ENCODE measurements at regions not wholly inside any gene's neighbourhood (a gene's known extent, or its start where the extent isn't known, plus 50 kb on each side); places are given as distances from the start of the nearest gene placed in this dataset.

DNA sequence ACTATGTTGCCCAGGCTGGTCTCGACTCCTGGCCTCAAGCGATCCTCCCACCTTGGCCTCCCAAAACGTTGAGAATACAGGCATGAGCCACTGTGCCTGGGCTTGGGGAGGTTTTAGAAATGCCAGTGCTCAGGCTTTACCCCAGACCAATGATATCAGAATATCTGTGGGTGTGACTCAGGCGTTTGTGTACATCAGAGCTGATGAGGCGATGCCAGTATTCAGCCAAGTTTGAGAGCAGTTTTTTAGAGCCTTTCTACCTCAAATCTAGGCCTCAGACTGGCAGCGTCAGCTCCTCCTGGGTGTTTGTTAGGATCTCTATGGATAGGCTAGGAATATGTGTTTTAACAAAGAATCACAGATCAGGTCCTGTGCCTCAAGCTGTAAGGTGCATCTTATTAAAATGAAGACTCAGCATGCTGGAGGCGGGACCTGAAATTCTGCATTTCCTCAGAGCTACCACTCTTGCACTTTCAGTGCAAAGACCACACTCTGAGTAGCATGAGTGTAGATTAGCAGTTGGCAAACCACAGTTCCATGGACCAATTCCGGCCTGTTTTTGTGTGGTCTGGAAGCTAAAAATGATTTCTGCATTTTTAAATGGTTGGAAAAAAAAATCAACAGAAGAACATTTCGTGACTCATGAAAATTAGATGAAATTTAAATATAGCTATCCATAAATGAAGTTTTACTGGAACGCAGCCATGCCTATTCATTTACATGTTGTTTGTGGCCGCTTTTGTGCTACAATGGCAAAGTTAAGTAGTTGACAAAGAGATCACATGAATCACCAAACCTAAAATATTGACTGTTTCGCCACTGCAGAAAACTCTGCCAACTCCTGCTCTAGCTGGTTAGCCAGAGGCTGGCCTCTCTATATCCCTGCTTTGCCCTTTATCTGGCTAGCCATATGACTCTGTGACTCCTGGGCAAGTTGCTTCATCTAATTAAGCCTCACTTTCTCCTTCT lies 92.2 kb downstream of the KLF4 start:
- Histone ChIP-seq H3K4me1 (peaks cover 4% of the 10 kb centered on the region), H3K27me3 (ENCODE audit: low read depth) (no peaks in the 10 kb centered on the region), H3K4me3 (no peak overlapping the region), H3K9me3 (no peaks in the 10 kb centered on the region), H3K36me3 (replicated peaks) (no peaks in the 10 kb centered on the region)
- no peak for DNase-seq (ENCODE audit: low spot score in 2 of 2)
- in situ Hi-C loops (cut with MboI; ENCODE audit: low sequenced_read_pairs): no loop called here

DNA sequence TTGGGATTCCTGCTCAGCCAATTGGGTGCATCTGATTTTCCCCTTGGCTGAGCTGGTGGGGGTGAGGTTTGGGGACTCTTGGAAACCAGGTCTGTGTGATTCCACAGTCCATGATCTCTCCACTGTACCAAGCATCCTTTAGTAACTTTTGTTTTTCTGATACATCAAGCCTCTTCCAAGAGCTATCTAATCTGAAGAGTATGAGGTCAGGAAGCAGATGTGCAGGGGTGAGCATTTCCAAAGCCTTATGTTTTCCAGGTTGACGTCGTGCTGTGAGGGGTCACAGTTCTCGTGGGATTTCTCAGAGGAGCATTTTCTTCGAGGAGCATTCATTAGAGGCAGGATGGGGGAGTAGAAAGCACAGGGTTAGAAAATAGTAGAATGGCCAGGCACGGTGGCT lies 95.3 kb downstream of the KLF4 start:
- Histone ChIP-seq H3K9me3 (no peaks in the 10 kb centered on the region), H3K36me3 (replicated peaks) (no peaks in the 10 kb centered on the region), H3K4me1 (peaks cover 4% of the 10 kb centered on the region), H3K27me3 (ENCODE audit: low read depth) (no peaks in the 10 kb centered on the region), H3K4me3 (no peak overlapping the region)
- in situ Hi-C loops (cut with MboI; ENCODE audit: low sequenced_read_pairs): no loop called here
- no peak for DNase-seq (ENCODE audit: low spot score in 2 of 2)

DNA sequence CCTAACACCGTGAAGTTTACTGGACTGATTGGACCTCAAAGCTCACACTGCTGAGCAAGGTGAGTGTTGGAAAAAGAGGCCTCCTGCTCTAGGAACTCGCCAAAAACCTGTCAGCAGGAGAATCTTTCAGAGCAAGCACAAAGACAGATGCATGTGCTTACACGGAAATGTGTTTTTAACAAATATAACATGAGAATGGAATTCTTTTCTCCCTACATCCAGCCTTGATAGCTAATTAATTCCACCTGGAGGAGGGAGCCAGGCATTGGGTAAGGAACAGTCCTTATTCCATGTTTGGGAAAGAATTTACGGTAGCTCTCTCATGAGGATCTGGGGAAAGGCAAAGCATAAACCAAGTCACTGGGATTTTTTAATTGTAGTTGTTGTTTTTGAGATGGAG lies 98.8 kb downstream of the KLF4 start:
- no peaks in the 10 kb centered on the region for H3K4me1 ChIP-seq
- no peaks in the 10 kb centered on the region for H3K27me3 ChIP-seq (ENCODE audit: low read depth)
- no peak for DNase-seq (ENCODE audit: low spot score in 2 of 2)
- no peaks in the 10 kb centered on the region for H3K9me3 ChIP-seq
- in situ Hi-C loops (cut with MboI; ENCODE audit: low sequenced_read_pairs): no loop called here
- H3K36me3 ChIP-seq (replicated peaks): no peaks in the 10 kb centered on the region
- no peak overlapping the region for H3K4me3 ChIP-seq

DNA sequence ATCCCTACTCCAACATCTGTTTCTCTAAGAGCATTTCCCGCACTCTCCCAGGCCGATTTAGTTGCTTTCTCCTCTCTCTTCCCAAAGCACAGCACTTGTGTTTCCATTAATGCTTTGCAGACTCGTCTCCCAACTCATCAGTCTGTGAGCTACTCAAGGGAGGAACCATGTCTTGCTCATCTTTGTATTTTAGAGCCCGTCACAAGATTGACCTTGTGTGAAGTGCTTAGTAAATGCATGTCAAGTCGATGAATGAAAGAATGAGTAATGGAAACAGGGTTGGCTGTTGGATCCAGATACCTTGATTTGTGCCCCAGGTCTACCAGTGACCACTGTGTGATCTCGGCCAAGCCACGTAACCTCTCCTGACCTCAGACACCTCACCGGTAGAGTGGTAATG lies 99.3 kb downstream of the KLF4 start:
- in situ Hi-C loops (cut with MboI; ENCODE audit: low sequenced_read_pairs): no loop called here
- no peaks in the 10 kb centered on the region for H3K9me3 ChIP-seq

DNA sequence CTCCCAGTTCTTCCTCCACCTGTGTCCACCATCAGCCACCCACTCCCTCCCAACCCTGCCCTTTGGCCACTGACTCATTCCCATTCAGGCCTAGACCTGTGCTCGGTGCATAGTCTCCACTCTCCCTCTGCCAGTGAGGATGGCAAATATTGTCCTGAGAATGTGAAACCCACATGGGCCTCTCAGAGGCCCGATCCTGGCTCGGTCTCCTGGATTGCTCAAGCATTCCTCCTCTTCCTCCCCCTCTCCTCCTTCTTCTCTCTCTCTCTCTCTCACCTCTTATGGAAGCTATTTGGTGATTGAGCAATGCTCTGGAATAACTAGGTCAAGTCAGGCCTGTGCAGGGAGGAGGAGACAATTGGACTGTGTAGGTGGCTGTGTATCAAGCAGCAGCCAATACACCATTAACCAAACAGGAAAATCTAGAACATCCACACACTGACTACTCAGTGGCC lies 99.9 kb downstream of the KLF4 start:
- no peaks in the 10 kb centered on the region for H3K9me3 ChIP-seq
- H3K4me3 ChIP-seq: no peak overlapping the region
- in situ Hi-C loops (cut with MboI; ENCODE audit: low sequenced_read_pairs): no loop called here
- no peaks in the 10 kb centered on the region for H3K4me1 ChIP-seq
- no peaks in the 10 kb centered on the region for H3K27me3 ChIP-seq (ENCODE audit: low read depth)
- H3K36me3 ChIP-seq (replicated peaks): no peaks in the 10 kb centered on the region
- no peak for DNase-seq (ENCODE audit: low spot score in 2 of 2)

More for the DNA sequence above, 99.3 kb downstream of the KLF4 start:
- Histone ChIP-seq H3K4me1 (no peaks in the 10 kb centered on the region), H3K4me3 (no peak overlapping the region), H3K27me3 (ENCODE audit: low read depth) (no peaks in the 10 kb centered on the region), H3K36me3 (replicated peaks) (no peaks in the 10 kb centered on the region)
- no peak for DNase-seq (ENCODE audit: low spot score in 2 of 2)

DNA sequence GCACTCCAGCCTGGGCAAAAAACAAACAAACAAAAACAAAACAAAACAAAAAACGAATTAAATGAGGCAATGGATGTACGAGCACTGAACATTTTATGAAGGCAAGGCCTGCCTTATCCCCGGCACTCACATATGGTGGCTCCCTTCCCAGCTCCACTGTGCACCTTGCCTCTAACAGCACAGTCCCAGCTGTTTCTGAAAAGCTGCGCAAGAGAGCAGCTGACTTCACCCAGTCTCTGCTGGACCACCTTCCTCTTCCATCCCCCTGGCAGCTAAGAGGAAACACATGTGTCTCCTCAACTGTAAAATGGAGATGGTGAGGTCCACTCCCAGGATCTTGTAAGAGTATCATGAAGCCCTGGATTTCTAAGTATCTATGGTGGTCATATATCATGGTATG lies 100.7 kb downstream of the KLF4 start:
- no peak for DNase-seq (ENCODE audit: low spot score in 2 of 2)
- no peaks in the 10 kb centered on the region for H3K4me1 ChIP-seq
- in situ Hi-C loops (cut with MboI; ENCODE audit: low sequenced_read_pairs): no loop called here
- H3K36me3 ChIP-seq (replicated peaks): no peaks in the 10 kb centered on the region
- no peaks in the 10 kb centered on the region for H3K27me3 ChIP-seq (ENCODE audit: low read depth)
- no peaks in the 10 kb centered on the region for H3K9me3 ChIP-seq
- no peak overlapping the region for H3K4me3 ChIP-seq

DNA sequence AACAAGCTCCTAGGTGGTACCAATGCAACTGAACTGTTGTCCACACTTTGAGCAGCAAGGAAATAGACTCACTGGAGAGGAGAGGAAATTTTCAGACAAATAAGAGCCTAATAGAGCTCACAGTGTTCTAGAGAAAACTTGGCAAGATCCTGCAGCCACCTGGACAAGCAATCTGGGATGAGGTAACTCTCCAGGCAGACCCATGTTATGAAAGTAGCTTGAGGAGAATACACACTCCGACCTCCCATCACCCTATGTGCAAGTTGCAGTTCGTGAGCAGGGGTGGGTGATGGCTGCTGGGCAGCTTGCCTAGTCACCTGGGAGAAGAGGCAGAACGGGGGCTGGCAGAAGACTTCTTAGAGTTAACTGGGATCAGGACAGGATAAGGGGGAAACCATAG lies 102.2 kb downstream of the KLF4 start:
- H3K27me3 ChIP-seq (ENCODE audit: low read depth): no peaks in the 10 kb centered on the region
- in situ Hi-C loops (cut with MboI; ENCODE audit: low sequenced_read_pairs): no loop called here
- no peak for DNase-seq (ENCODE audit: low spot score in 2 of 2)
- H3K9me3 ChIP-seq: no peaks in the 10 kb centered on the region
- no peaks in the 10 kb centered on the region for H3K36me3 ChIP-seq (replicated peaks)
- H3K4me3 ChIP-seq: no peak overlapping the region
- no peaks in the 10 kb centered on the region for H3K4me1 ChIP-seq

DNA sequence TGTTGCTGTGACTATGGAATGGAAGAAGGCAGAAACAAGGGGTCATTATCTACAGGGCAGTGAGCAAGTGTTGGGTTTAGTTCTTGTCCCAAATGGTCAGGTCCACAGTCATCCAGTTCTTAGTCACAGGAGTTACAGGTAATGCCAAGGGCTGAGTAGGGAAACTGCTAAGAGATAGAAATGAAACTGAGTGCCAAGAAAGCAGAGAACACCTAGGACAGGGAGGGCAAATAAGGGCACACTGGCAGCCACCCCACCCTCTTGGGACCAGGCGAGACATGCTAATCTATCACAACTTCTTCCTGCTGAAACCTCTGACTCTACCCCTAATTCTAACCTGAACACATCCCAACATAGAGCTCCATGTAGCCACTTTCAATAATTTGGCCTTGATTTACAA lies 103.2 kb downstream of the KLF4 start:
- Histone ChIP-seq H3K4me1 (no peaks in the 10 kb centered on the region), H3K9me3 (no peaks in the 10 kb centered on the region), H3K27me3 (ENCODE audit: low read depth) (no peaks in the 10 kb centered on the region), H3K36me3 (replicated peaks) (no peaks in the 10 kb centered on the region), H3K4me3 (no peak overlapping the region)
- in situ Hi-C loops (cut with MboI; ENCODE audit: low sequenced_read_pairs): no loop called here
- DNase-seq (ENCODE audit: low spot score in 2 of 2): no peak

Measured in HAP-1 (cell line).